GM12873 (cell line): ENCODE measurements at regions not wholly inside any gene's neighbourhood (a gene's known extent, or its start where the extent isn't known, plus 50 kb on each side); places are given as distances from the start of the nearest gene placed in this dataset.

Experiments
- TF ChIP-seq, protein P1 (sequence below): IDR thresholded peaks from 2 replicates; pipeline ENCODE4 v1.5.1; 2012; ENCODE audit warnings: low read depth, mild to moderate bottlenecking, moderate library complexity, low read length, control low read depth; ENCODE audit not compliant: insufficient read depth; ENCODE audit errors: missing control alignments

GRCh38 chr9:93819905-93820304 lies 135.2 kb downstream of the BARX1 start:
- TF ChIP-seq, protein P1, sequence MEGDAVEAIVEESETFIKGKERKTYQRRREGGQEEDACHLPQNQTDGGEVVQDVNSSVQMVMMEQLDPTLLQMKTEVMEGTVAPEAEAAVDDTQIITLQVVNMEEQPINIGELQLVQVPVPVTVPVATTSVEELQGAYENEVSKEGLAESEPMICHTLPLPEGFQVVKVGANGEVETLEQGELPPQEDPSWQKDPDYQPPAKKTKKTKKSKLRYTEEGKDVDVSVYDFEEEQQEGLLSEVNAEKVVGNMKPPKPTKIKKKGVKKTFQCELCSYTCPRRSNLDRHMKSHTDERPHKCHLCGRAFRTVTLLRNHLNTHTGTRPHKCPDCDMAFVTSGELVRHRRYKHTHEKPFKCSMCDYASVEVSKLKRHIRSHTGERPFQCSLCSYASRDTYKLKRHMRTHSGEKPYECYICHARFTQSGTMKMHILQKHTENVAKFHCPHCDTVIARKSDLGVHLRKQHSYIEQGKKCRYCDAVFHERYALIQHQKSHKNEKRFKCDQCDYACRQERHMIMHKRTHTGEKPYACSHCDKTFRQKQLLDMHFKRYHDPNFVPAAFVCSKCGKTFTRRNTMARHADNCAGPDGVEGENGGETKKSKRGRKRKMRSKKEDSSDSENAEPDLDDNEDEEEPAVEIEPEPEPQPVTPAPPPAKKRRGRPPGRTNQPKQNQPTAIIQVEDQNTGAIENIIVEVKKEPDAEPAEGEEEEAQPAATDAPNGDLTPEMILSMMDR: no peak

DNA sequence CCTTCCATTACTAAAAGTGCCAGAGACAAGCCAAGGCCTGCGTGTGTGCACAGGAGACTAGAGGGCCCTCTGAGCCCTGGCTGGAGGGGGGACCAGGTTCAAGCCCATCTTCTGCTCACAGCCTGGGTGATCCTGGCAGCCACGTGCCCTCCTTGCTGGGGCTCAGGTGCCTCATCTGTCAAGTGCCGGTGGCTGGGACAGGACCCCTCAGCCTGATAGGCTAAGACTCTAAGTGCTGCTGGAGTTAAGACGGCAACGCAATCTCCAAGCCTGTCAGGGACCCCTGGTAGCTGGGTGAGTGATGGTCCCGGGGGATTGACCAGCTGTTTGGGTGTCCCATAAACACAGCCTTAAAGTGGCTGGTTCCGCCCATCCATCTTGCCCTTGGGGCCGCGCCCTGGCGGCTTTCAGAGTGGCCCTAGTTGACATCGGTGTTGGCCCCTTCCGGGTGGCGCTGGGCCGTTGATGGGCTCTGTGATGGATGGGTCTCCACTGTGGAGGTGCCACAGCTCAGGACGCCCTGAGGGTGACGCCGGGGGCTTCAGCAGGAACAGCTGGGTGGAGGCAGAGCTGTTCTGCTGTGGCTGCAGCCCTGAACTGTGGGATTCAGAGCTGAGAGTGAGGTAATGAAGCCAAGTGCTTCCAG lies 136.2 kb downstream of the BARX1 start:
- TF ChIP-seq, protein P1: no peak

DNA sequence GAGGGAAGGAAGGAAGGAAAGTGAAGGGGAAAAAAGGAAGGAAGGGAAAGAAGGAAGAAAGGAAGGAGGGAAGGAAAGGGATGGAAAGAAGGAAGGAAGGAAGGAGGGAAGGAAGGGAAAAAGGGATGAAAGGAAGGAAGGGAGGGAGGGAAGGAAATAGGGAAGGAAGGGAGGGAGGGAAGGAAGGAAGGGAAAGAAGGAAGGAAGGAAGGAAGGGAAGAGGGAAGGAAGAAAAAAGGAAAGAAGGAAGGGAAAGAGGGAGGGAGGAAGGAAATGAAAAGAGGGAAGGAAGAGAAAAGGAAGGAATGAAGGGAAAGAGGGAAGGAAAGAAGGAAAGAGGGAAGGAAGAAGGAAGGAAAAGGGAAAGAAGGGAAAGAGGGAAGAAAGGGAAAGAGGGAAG lies 136.9 kb downstream of the BARX1 start:
- TF ChIP-seq, protein P1: no peak

- TF ChIP-seq, protein P1: no peak
These were observed 139.5 kb downstream of the BARX1 start for GRCh38 chr9:93815677-93816076.

- TF ChIP-seq, protein P1: no peak
These were observed 140.0 kb downstream of the BARX1 start for GRCh38 chr9:93815135-93815534.

DNA sequence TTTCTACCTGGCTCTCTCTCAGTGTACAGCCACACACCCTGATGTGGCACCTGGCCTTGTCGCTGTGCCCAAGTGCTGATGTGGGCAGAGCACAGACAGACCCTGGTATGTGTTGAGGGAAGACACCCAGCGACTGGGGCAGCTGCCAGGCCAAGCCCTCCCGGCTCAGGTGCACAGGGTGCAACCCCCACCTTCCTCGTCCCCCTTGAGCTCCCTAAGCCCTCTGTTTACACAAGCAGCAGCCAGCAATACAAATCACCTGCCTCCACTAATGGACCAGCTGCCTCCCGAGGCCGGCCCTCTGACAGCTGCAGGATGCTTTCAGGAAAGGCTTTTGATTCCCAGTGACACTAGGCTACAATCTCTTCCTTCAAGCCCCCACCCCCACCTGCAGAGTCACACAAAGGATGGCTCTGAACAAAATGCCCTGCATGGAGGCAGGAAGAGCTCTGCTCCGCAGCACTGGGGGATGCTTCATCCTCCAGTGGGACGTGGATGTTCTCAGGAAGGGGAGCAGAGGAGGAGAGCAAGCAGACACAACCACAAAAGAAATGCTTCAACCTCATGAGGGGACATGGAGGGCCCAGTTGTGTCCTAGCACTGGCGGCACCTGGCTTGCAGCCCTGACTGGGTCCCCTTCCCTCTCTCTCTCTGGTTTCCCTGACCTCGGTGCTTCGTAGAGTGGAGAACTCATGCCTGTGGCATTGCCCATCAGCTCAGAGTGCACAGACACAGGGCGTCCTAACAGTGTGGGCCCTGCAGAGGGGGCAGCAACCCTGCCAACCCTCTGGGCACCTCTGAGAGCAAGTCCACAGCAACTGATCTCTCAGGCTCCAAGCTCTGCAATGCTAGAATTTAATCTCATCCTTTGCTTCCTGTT lies 140.8 kb downstream of the BARX1 start:
- TF ChIP-seq, protein P1: no peak
